C4-2B (cell line): ENCODE measurements at regions not wholly inside any gene's neighbourhood (a gene's known extent, or its start where the extent isn't known, plus 50 kb on each side); places are given as distances from the start of the nearest gene placed in this dataset.

ENCODE experiments used
- H3K27ac ChIP-seq: fragments of 450-650 bp; 2 replicates; pipeline ENCODE4 v1.5.1; 2017
- ZFX ChIP-seq: fragments of 450-650 bp; IDR thresholded peaks from 2 replicates; pipeline ENCODE4 v1.6.1; 2017
- TF ChIP-seq, protein P1 (sequence below): fragments of 450-650 bp; conservative IDR thresholded peaks from 2 replicates; pipeline ENCODE4 v1.5.1; 2017; ENCODE audit warnings: mild to moderate bottlenecking

DNA sequence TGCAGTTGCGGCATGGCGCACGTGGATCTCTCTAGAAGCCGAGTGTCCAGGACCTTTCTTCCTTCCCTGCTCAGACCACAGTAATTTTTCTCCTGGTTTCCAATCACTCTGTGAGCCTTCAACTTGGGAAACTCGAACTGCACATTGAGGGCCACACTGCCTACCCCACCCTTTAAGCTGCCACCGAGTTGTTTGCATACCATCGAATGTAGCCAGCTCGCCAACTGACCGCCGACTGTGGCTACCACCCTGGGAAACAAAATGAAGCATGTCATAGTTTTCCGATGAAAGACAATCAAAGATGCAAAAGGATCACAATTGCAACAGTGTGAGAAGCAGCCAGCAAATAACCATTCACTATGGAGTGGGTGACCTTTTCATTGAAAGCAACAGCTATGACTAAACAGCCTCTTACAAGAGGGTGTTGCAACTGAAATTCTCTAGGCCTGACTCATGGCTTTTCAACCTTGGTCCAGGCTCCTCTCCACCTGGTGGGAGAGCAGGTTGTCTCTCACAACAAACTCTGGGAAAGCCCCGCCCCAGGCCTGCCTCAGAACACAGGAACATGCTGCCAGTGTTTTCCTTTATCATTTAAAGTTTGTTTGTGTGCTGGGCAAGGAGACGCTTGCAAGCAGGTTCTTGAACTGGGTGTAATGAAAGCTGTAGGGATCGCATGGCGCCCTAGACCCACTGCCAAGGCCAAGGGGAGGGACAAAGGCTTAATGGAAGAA, 141.7 kb upstream of the SERP2 start:
- TF ChIP-seq, protein P1, sequence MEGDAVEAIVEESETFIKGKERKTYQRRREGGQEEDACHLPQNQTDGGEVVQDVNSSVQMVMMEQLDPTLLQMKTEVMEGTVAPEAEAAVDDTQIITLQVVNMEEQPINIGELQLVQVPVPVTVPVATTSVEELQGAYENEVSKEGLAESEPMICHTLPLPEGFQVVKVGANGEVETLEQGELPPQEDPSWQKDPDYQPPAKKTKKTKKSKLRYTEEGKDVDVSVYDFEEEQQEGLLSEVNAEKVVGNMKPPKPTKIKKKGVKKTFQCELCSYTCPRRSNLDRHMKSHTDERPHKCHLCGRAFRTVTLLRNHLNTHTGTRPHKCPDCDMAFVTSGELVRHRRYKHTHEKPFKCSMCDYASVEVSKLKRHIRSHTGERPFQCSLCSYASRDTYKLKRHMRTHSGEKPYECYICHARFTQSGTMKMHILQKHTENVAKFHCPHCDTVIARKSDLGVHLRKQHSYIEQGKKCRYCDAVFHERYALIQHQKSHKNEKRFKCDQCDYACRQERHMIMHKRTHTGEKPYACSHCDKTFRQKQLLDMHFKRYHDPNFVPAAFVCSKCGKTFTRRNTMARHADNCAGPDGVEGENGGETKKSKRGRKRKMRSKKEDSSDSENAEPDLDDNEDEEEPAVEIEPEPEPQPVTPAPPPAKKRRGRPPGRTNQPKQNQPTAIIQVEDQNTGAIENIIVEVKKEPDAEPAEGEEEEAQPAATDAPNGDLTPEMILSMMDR, result no peak
- H3K27ac ChIP-seq, result no peak overlapping the region

DNA sequence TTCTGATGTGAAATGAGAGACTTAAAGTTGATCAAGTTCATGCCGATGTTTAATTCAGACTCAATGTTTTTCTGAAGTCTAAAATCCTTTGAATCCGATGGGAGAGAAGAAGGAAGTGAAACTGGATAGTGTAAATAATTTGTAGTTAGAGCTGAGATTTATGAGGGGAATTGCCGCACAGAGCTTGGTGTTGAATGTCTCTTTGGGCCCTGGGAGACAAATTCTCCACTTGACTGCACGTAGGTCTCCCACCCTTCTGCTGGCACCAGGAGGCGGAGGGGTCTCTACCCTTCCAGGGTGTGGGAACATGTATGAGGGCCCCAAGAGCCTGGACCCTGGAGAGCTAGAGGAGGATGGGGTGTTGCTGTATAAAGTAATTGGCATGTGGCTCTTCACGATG, 140.8 kb upstream of the SERP2 start:
- TF ChIP-seq ZFX, result no peak
- TF ChIP-seq, protein P1, result no peak
- H3K27ac ChIP-seq, result no peak overlapping the region

DNA sequence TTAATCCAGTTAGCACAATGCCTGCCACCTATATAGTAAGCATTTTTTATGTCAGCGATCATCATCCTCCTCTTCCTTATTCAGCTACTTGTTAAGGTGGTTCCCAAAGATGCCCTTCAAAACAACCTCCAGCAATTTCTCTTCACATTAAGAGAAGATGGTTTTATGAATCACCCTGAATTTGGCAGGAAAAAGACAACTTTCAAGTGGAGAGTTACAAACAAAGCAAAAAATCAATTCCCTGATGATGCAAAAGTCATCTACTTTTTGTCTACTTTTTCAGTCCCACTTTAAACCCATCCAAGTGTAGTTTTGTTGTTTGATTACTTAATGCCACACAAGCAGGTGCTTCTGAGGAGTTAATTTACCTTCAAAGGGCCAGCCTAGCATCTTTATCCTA, 139.1 kb upstream of the SERP2 start:
- TF ChIP-seq, protein P1, result no peak
- TF ChIP-seq ZFX, result no peak
- H3K27ac ChIP-seq, result no peak overlapping the region

DNA sequence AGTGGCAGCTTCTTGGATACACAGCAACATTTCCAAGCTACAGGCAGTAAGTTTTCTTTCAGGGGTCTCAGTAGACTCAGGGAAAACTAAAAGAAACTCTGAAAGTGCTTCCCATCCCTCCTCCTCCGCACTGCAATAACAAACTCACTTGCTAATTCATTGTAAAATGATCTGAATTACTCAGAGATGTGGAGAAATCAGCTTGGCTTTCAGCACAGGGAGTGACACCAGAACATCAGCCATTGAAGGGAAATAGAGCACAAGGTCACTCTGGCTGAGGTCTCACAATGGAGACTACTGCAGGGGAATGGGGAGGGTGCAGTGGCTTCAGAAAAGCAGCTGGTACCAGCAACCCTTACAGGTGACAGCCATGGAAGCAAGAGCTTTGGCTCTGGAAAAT, 137.3 kb upstream of the SERP2 start:
- no peak for TF ChIP-seq ZFX
- TF ChIP-seq, protein P1, result no peak
- H3K27ac ChIP-seq, result no peak overlapping the region

DNA sequence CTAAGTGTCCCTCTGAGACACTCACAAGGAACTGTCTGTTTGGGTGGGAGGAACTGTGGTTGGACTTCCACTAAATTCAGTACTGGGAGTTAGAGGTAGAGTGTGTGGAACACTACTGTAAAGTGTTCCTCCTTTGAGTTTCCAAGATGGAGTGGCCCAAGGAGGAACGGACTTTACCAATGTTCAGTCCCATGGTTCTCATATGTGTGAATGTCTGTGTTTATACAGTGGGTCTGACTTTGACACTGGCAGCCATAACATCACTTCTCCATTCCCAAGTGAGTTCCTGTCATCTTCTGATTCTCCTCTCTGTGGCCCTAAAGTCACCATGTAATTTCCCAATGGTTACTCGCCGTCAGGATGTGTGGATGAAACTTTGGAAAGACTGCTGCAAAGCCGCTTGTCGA, 136.8 kb upstream of the SERP2 start:
- TF ChIP-seq, protein P1, result no peak
- TF ChIP-seq ZFX, result no peak
- no peak overlapping the region for H3K27ac ChIP-seq

DNA sequence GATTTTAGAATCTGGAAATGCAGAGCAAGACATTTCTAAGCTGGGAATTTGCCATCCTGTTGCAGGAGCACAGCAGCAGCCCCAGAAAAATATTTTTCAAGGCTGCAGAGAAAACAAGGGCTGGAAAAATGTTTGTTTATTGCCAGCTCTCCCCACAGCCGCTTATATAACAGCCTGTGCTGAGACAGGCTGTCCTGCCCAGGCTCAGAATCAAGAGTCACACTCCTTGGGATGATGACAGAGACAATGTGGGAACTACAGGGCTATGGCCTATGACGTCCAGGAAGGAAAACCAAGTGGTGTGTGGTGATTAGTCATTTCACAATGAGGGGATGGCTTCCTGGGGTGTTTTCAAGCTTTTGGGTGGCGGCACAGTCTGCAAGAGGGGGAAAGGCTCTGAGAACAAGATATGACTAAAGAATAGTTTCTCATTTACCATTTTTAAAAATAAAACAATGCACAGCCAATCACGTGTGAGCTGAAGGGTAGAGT, 136.3 kb upstream of the SERP2 start:
- no peak overlapping the region for H3K27ac ChIP-seq
- no peak for TF ChIP-seq ZFX
- TF ChIP-seq, protein P1, result no peak

DNA sequence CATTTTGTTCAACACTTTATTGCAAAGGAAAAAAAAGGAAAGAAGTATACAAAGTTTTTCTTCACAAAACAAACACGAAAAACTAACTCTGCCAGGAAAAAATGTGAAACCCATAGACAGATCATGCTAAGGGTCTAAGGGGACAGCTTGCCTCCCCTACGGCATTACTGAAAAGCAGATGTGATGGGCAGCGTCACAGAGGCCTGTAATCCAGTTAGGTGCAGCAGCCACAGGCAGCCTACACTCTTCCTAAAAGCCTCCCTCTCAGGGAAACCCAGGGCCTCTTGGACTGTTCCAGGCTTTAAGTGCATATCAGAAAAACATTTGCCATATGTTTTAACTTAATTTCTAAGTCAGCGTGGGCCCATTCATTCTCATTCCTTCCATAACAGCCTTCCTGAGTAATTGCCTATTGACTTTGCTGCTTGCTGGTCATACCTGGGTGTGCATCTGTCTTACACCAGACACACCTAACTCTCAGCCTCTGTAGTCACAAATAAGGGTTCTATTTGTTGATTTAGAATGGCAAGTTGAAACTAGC, 135.7 kb upstream of the SERP2 start:
- no peak overlapping the region for H3K27ac ChIP-seq
- no peak for TF ChIP-seq ZFX
- TF ChIP-seq, protein P1, result no peak
